ENCODE measurements at regions not wholly inside any gene's neighbourhood (a gene's known extent, or its start where the extent isn't known, plus 50 kb on each side); places are given as distances from the start of the nearest gene placed in this dataset.

DNA sequence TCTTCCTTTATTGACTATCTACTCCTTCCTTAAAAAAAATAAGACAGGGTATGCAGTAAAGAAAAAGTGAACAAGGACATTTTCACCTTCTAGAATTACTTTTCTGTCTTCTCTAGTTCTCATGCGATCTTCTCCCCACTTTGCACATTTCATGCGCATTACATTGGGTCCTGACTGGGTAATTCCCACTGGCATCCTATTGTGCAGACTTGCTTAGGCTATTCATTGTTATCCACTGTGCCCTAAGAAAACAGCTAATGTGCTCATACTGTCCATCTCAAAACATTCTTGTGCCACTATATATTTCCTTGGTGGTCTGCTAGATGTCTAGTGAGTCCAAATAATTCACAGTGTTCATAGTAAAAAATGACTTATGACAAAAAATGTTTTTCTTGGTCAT, 447.4 kb upstream of the ROBO1 start:
- no peak for DNase-seq (ENCODE audit: low spot score)

DNA sequence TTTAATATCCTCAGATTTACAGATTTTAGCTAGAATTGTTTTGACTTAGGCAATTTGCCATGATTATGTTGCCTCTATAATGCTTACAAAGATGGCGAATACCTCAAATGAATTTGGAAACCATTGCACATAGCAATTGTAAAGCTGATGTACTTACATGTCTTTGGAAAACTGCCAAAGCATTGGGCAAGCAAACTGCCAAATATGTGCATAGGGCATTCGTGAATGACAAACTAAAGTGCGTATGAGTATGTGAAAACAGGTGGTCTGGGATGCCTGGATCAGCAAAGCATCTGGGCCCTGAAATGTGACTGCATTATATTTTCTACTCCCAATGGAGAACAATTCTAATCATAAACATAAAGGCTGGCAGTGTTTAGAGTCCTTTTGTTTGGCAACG, 445.3 kb upstream of the ROBO1 start:
- no peak for DNase-seq (ENCODE audit: low spot score)

DNA sequence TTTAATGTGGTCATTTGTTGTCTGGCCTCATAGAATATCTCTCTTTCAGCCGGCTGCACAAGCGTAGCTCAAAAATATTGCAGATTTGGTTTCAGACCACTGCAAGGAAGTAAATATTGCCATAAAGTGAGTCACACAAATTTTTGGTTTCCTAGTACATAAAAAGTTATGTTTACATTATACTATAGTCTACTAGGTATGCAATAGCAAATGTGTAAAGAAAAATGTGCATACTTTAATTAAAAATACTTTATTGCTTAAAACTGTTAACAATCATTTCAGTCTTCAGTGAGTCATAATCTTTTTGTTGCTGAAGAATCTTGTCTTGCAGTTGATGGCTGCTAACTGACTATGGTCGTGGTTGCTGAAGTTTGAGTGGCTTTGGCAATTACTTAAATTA, 425.1 kb upstream of the ROBO1 start:
- no peak for DNase-seq (ENCODE audit: low spot score)

DNA sequence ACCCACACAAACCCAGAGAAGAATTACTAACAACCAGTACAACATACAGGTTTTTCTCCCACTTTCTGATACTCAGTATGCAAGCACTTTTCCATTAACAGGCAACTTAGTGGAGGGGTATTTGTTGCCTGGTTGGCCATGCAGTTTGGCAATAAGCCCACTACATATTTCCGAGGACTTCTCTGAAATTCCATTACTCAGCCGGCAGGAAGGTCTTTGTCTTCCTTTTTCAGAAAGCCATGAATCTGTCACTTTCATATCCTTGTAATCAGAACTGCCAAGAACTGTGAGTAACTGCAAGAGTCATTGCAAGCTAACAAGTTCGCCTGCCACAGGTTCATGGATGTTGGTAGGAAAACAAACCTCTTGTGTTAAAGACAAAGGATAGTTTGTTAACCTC, 422.3 kb upstream of the ROBO1 start:
- DNase-seq (ENCODE audit: low spot score) = no peak

DNA sequence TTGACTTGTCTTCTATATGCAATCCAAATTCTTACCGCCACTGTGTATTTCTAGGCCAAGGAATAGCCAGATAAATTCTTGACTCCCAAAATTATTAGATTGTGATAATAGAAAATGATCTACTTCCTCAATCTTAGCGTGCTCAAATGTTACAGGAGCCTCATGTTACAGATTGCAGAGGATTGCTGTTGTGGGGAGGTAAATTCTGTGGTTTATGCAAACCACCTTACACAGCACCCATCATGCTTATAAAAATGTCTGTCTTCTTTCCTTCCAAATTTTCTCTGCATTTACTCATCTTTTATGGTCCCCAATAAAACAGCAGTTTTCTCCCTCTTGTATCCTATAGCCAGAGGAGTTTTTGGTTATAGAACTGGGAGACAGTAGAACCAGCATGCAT, 420.2 kb upstream of the ROBO1 start:
- DNase-seq (ENCODE audit: low spot score) = no peak

DNA sequence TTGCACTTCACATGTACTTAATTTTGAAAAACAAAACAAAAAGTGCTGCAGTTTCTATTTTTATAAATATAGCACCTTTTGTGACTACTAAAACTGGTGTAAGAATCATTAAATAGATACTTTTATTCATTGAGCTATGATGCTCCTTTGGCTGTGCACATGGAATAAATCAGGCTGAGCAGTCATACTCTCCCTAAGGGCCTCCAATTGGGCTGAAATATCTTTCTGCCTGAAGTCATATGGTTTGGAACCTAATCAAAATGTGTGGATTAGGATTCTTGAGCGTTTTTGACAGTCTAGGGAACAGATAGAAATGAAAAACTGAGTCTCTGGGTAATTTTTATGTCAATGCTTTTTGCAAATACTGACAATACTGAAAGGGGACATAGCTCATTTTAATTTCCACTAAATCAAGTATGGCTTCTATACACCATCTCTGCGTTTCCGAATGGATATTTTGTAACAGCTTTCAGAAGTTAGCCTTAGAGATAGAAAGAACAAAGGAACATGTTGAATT, 392.2 kb upstream of the ROBO1 start:
- no peak for DNase-seq (ENCODE audit: low spot score)

DNA sequence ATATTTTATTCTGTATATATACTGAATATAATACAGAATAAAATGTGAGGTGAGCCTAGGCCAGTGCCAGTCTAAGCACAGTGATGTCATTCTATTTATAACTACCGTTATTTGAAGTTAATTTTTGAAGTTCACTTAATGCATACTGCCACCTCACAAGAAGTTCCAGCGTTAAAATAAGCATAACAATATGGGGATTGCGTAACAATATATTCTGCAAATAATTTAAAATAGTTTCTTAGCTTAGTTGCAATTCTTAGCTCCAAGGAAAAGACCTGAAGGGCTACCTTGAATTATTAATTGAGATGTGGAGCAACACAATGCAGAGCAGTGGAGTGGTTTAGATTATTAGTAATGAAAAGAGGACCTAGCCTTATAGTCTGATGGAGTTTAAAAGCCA, 390.5 kb upstream of the ROBO1 start:
- DNase-seq (ENCODE audit: low spot score) = no peak

DNA sequence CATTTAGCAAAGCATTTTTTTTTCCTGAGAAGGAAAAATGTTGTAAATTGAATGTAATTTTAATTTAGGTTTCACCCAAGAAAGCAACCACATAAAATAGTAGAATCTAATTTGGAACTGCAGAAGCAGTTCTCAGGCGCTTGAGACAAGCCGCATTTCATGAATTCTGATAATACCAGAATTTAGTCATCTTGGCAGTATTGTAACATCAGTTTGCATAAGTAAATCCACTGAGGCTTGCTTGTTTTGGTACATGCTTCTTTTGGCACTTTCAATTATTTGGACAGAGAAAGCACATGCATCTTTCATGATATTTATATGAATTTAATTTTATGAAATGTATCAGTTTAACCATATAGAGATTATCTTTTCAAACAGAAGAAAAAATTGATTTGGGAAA, 389.7 kb upstream of the ROBO1 start:
- no peak for DNase-seq (ENCODE audit: low spot score)

DNA sequence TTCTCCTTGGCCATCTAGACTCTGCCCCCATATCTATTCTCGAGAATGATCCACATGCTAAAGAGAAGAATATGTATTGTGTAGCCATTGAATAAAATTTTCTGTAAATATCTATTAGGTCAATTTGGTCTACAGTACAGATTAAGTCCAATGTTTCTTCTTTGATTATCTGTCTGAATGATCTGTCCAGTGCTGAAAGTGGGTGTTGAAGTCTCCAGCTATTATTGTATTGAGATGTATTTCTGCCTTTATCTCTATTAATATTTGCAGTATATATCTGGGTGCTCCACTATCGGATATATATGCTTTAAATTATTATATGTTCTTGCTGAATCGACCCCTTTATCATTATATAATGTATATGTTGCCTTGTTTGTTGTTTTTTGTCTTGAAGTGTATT, 384.9 kb upstream of the ROBO1 start:
- no peak for DNase-seq (ENCODE audit: low spot score)

DNA sequence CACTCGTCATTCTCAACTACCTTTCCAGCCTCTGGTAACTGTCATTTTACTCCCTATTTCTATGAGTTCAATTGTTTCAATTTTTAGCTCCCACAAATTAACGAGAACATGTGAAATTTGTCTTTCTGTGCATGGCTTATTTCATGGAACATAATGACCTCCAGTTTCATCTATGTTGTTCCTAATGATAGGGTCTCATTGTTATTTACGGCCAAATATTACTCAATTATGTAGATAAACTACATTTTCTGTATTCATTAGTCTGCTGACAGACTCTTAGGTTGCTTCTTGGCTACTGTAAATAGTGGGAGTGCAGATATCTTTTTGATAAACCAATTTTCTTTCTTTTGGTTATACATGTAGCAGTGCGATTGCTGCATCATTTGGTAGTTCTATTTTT, 374.9 kb upstream of the ROBO1 start:
- DNase-seq (ENCODE audit: low spot score) = no peak

DNA sequence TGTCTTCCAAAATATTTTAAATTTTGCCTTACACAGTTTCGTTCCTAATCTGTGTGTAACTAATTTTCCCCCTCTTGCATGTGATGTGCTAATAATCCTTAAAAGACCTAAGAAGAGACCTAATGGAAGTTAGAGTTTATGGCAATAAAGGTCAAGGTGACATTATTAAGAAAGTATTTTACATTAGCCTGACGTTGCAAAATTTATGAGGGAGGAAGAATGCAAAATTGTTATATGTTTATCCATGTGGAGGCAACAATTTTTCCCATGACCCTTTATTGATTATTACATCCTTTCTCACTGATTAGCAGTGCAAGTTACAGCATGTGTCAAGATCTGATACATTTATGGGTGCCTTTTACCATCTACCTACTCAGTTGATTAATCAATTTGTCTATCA, 373.8 kb upstream of the ROBO1 start:
- no peak for DNase-seq (ENCODE audit: low spot score)

DNA sequence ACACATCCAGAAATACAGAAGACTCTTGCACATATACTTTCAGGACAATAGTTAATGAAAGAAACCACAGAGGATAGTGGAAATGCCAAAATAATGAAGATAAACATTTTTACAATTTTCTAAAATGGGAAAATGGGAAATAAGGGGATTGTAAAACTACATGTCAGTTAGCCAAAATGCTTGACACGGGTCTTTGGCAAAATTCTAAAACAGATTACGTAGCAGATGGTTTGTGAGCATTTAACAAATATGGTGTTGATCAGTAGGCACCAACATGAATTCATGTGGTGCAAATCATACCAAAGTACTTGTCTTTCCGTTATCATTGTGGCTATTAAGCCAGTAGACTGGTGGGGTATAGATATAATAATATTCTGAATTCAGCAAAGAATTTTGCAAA, 348.5 kb upstream of the ROBO1 start:
- DNase-seq (ENCODE audit: low spot score) = no peak

DNA sequence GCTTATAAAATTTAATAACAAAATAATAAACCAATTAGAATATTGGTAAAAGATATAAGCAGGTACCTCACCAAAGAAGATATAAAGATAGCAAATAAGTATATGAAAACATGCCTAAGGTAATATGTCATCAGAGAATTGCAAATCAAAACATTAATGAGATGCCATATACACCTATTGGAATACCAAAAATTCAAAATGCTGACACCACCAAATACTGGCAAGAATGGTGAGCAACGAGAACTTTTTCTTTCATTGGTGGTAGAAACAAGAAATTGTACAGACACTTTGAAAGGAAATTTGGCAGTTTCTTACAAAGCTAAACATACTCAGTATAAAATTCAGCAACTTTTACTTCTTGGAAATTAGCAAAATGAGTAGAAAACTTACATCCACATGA, 346.9 kb upstream of the ROBO1 start:
- DNase-seq (ENCODE audit: low spot score) = no peak

DNA sequence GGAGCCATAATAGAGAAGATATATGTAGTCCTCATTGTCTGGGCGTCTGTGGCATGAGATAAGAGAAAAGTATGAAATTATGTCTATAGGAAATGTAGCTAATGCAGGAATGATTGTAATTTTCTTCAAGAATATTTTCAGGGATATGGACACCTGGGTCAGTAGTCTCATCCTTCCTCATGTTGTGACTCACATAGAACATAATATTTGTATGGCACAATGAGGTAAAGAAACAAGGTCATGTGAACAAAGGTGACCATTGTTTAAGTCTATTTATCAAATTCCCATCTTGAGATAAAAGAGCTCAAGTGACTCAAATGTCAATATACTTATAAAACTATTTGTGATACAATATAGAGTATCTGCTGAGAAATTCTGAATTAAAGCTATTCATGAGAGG, 345.5 kb upstream of the ROBO1 start:
- DNase-seq (ENCODE audit: low spot score) = no peak

DNA sequence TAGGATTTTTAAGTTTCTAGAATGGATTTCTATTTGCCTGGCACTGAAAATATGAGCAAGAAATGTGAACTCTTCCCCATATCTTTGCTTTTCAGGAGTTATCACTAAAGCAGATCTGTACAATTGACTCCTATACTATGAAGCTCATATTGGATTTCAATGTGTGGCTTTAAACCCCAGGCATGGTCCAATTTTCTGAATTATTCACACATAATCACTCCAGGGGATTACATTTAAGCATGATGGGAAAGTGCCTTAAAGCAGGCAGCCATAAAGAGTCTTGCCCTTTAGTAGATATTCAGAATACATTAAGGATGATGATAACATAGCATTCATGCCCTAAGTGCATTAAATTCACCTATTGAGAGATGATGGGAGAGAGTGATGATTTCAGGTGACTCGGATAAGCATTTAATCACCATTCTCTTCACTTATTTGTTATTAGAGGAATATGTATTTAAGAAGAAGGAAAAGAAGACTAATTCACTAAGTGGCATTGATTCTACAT, 331.8 kb upstream of the ROBO1 start:
- no peak for DNase-seq (ENCODE audit: low spot score)

DNA sequence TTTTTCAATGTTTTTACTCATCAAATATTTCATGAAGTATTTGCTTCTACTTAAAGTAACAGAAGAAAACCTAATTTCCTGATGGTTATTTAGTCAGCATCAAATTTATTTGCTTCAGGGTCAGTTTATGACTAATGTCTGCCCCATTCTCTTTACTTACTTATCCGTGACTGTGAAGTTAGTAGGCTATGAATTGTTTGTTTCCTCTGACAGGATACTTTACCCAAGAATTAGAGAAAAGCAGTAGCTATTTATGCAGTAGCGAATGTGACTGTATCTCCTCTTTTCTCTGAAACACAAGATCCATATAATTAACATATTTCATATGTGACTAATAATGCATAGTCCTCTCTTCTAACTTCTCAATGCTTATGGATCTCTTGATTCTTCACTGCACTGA, 329.9 kb upstream of the ROBO1 start:
- no peak for DNase-seq (ENCODE audit: low spot score)

DNA sequence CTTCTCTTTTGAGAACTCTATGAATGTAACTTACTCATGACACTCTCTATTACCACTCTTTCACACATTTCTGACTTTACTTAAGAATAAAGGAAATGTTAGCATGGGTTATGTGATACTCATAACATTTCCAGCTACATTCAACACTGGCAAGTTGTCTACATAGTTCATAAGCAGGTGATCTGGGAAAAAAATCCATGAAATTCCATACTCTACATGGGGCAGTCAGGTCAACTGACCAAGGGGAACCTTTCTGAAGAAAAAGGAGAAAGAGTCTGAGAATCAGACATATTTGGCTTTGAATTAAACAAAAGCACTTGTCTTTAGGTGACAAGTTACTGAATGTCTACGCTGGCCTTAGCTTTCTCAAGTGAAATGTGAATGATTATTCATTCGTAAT, 329.1 kb upstream of the ROBO1 start:
- DNase-seq (ENCODE audit: low spot score) = no peak

DNA sequence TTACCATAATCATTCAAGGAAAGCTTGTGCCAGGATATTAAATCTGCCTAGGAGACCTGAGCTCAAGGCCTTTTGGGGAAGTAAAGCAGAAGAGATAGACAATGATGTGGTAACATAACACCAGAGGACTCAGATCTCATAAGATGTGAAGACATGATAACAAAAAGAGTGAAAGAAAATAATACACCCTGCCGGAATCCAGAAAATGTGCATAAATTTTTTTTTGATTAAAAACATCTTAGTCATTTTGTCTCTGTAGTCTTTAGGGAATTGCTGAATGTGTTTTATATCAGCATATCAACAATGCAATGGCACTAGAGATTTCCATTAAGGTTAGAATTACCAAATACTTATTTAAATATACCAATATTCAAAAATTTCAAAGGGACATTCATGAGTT, 326.8 kb upstream of the ROBO1 start:
- no peak for DNase-seq (ENCODE audit: low spot score)

DNA sequence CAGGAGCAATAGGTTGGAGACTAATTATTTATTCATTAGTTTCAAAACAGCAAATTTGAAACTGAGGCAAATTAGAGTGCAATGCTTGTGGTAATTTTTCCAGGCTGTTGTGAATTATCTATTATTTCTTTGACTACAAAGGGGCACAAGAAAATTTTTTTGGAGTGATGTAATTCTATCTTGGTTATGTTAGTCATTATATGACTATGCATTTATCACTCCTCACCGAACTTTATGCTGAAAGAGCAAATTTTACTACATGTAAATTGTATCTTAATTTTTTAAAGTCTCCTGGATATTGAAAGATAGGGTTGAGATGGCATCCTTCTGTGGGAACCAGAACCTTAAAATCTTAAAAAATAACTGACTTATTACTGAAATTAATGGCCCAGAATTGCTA, 320.0 kb upstream of the ROBO1 start:
- DNase-seq (ENCODE audit: low spot score) = no peak

DNA sequence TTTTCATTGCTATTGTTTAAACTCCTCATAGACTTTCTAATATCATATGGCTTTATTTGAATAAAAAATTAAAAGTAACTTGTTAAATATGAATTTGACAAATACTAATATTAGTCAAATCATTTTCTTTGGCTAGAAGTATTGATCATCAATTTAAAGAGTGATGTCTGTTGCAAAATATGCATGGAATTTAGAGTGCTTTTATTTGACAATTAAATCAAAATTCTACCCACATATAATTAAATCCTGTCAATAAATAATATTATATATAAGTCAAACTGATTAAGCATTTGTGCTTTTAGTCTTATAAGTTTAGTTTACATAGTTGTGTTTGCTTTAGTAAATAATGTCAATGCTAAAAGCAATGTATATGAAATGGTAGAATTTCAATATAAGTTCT, 318.6 kb upstream of the ROBO1 start:
- DNase-seq (ENCODE audit: low spot score) = no peak

DNA sequence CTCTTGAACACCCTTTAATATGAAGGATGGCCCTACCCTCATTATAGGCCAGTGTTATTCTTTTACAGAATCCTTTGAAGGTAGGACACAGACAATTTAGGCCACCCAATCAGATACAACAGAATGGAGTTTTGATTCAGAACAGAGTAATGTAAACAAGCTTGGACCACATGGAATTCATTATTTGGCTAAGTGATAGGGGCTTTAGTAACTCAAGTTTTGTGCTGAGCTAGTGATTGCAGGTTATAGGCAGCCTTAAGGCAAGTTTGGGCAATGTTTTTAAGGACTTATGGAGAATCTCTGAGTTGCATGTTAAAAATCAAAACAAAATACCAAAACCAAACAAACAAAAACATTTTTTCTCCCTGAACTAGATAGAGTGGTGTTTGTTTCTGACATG, 312.1 kb upstream of the ROBO1 start:
- no peak for DNase-seq (ENCODE audit: low spot score)

DNA sequence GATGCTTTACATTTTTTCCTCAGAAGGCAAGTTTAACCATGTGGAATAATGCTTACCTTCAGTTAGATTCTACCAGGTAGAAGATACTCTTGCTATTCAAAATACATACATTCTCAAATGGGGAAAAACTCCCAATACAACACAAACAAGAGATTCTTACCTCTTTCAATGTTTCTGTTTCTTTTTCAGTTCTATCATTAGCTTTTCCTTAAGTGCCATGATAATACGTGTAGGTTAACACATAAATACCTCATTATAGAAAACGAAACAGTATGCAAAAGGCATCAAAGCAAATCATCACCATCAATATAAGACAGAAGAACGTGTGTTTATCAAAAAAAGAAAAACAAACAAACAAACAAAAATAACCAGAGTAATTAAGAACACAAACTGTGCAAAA, 300.7 kb upstream of the ROBO1 start:
- no peak for DNase-seq (ENCODE audit: low spot score)

DNA sequence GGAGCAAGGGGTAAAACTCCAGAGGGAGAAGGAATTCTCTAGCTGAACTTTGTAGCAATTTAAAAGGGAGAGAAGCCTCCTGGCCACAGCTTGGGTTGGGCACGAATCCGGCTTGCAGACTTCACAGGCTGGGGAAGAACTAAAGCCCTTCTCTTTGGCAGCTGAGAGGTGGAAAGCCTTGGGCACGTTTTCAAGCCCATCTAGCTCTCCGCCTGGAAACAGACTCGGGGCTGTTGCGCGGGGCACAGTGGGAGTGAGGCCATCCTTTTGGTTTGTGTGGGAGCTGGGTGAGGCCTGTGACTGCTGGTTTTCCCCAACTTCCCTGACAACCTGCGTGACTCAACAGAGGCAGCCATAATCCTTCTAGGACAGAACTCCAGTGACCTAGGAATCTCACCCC, 295.7 kb upstream of the ROBO1 start:
- DNase-seq (ENCODE audit: low spot score) = no peak

DNA sequence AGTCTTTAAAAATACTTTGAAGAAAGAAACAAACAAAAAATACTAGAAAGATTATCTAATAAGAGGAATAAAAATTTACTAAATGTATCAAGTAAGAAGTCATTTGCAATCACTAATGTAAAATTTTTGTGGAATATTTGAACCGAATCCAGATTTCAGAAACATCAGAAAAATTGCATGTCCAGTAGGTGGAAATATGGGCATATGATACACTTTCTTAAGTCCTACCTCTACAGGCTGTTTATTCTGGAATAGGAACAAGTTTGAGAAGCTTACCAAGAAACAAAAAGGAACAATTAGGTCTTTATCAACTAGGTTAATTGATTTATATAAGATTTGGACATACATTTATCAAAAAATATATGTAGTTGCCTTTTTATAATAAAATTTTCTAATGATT, 292.9 kb upstream of the ROBO1 start:
- DNase-seq (ENCODE audit: low spot score) = no peak

DNA sequence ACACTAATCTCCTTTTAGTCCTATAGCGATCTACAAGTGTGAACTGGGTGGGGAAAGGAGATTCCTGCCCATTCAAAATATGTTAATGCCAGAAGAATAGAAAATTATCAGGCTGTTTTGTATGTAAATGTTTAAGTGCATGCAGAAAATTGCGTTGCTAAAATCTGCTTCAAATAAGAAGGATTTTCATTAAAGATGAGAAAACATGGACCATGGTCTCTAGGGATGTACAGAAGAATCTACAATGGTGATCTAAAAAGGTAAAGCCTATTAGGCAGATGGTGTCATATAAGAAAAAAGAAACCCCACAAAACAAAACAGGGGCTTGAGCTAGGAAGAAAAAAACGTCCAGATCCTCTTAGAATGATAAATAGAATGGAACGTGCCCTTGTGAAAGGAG, 287.5 kb upstream of the ROBO1 start:
- no peak for DNase-seq (ENCODE audit: low spot score)

Measured in NAMALWA (cell line).